D721Med (cell line): ENCODE measurements at regions not wholly inside any gene's neighbourhood (a gene's known extent, or its start where the extent isn't known, plus 50 kb on each side); places are given as distances from the start of the nearest gene placed in this dataset.

Source experiments
- DNase-seq: peaks from one replicate; pipeline ENCODE4 v3.0.0; 2011; ENCODE audit warnings: low spot score; ENCODE audit not compliant: insufficient read length
- FAIRE-seq: peaks from 2 replicates; lab custom pipeline; 2011; peaks lifted over from hg19 to GRCh38; lab: Jason Lieb, UNC
- TF ChIP-seq, protein P1 (sequence below): IDR thresholded peaks from 2 replicates; pipeline ENCODE4 v1.5.1; 2012; ENCODE audit warnings: mild to moderate bottlenecking, control low read depth; ENCODE audit not compliant: insufficient read depth; ENCODE audit errors: missing control alignments

DNA sequence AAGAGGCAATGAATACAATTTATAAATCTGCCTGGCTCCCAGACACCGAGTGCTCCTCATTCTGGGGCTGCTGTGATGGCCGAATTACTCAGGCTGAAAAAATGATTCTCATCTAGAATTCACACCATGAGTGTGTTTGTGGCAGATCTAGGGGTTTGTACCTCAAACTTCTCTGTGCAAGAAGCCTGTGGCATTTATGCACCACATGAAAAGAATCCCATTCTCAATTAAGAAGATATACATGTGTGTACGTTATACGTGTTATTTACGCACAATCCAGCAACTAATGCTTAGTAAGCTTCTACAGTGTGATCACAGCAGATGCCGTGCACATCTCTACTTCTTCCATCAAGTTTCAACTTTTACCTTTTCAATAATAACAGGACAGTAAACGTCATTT is 476.8 kb downstream of the SHQ1 start:
- FAIRE-seq (no peak), DNase-seq (no peak)
- TF ChIP-seq, protein P1, sequence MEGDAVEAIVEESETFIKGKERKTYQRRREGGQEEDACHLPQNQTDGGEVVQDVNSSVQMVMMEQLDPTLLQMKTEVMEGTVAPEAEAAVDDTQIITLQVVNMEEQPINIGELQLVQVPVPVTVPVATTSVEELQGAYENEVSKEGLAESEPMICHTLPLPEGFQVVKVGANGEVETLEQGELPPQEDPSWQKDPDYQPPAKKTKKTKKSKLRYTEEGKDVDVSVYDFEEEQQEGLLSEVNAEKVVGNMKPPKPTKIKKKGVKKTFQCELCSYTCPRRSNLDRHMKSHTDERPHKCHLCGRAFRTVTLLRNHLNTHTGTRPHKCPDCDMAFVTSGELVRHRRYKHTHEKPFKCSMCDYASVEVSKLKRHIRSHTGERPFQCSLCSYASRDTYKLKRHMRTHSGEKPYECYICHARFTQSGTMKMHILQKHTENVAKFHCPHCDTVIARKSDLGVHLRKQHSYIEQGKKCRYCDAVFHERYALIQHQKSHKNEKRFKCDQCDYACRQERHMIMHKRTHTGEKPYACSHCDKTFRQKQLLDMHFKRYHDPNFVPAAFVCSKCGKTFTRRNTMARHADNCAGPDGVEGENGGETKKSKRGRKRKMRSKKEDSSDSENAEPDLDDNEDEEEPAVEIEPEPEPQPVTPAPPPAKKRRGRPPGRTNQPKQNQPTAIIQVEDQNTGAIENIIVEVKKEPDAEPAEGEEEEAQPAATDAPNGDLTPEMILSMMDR, result no peak

DNA sequence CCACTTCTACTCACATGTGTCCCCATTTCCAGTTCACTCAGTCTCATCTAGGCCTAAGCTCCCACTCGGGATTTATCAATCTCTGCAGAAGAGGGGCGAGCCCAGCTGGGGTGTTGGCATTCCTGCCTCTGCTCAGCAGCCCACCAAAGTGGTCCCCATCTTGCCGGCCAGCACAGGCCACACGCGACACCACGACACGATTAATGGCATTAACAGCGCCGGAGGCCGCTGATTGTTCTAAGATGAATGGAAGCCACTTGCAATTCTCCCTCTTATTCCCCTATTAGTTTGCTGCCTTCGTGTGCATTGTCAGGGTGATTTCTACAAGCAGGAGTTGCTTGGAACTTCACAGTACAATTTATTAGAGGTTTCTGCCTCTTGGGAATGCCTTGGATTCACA is 477.3 kb downstream of the SHQ1 start:
- TF ChIP-seq, protein P1, result no peak
- no peak for DNase-seq
- no peak for FAIRE-seq

DNA sequence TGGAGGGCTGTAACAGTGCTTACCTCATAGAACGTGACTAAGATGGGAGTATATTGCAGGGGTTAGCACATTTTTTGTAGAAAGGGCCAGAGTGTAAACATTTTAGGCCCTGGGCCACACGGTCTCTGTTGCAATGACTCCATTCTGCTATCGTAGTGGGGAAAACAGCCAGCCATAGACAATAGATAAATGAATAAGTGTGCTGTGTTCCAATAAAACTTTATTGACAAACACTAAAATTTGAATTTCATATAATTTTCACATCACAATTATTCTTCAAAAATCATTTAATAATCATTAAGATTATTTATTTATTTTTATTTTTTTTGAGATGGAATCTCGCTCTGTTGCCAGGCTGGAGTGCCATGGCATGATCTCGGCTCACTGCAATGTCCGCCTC is 478.6 kb downstream of the SHQ1 start:
- no peak for FAIRE-seq
- DNase-seq, result no peak
- TF ChIP-seq, protein P1, result no peak

DNA sequence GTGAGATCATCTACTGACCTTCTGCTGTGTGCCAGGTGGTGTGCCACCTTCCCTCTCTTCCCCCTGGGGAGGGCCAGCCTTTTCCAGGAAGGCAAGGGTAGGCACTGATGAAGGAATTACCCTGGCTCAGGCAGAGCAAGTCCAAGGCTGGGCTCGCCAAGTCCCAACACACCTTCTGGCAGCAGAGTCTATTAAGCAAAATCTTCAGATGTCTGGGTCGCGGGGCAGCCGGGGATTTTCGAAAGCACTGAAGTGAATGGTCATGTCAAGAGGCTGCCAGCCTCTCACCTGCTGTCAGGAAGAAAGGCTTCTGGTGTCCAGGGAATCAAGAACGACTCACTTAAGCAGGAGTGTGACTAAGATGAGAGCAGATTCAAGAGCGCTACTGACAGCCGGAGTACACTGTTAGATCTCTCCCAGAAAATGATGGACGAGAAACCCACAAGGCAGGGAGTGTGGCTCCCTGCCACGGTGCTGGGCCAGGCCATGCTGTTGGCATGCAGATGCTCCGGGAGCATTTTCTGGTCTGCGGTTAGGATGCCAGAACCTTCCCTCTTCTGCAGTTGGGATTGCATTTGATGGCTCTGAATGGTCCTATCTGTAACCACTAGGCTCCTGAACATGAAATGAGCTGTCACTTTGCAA is 479.8 kb downstream of the SHQ1 start:
- FAIRE-seq, result no peak
- TF ChIP-seq, protein P1, result no peak
- DNase-seq, result no peak

DNA sequence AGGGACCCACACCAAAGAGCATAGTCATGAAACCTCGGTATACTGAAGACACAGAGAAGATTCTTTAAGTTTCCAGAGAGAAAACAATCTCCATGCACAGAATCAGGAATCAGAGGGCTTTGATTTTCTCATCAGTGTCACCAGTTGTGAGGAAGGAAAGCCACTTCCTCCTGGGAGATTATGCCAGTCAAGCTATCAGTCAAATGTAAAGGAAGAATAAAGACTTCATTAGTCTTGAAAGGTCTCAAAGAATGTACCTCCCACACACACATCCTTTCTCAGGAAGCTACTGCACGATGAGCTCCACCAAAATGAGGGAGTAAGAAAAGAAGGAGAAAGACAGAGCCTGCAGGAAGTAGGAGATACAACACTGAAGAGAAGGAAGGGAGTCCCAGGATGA is 486.3 kb downstream of the SHQ1 start:
- DNase-seq, result no peak
- TF ChIP-seq, protein P1, result no peak
- no peak for FAIRE-seq

DNA sequence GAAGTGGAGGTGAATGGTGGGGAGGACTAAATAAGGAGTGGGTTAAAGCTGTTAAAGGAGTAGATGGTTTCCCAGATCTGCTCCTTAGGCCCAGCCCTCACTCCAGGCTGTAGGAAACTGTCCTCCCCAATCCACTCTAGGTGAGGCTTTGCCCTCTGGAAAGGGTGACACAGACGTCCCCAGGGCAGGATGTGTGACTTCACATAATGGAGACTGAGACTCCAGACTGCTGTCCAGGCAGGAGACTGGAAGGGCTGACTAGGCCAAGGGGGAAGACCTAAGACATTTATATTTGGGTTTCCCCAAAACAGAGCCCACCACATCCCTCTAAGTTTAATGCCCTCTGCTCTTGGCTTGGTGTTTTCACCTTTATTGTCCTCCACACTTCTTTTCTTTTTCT is 488.5 kb downstream of the SHQ1 start:
- DNase-seq, result no peak
- no peak for FAIRE-seq
- TF ChIP-seq, protein P1, result no peak

DNA sequence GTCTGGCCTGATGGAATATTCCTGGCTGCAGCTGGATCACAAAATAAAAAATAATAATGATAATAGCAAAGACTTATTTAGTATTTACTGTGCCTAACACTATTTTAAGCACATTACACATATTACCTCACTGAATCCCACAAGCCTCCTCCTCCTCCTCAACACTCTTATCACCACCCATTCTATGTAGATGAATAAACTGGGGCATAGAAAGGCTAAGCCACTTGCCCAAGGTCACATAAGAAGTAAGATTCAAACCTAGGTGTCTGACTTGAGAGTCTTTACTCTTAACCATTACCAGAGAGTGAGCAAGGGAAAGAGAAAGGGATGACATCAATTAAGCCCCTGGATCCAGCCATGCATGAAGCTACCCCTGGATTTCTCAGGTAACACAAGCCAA is 493.1 kb downstream of the SHQ1 start:
- TF ChIP-seq, protein P1, result no peak
- DNase-seq (no peak), FAIRE-seq (no peak)
